IMR-90 (cell line): ENCODE measurements at regions not wholly inside any gene's neighbourhood (a gene's known extent, or its start where the extent isn't known, plus 50 kb on each side); places are given as distances from the start of the nearest gene placed in this dataset.

ENCODE experiments used
- ATAC-seq: fragments of 200-7000 bp; cut with Tn5 transposase; 2 replicates; pipeline ENCODE4 v1.9.1; 2020; ENCODE audit warnings: low read depth, mild to moderate bottlenecking, moderate library complexity
- BruUV-seq: library from RNA; stranded (reverse); fragments of 400-500 nt; replicated peaks from 2 replicates; lab custom pipeline; 2021; lab: Mats Ljungman, UMichigan
- CTCF ChIA-PET: fragments of 300-600 bp; formaldehyde crosslinking; extraction: SDS; loops from one replicate; lab custom pipeline; 2021; ENCODE audit warnings: antibody characterized with exemption; lab: Yijun Ruan, JAX
- POLR2A ChIA-PET: fragments of 300-600 bp; sonication (Branson Sonifier 250); formaldehyde crosslinking; loops from one replicate; lab custom pipeline; 2022; ENCODE audit warnings: antibody characterized with exemption; ENCODE audit not compliant: unreplicated experiment; lab: Charles Lee
- DNase-seq: peaks from one replicate; pipeline ENCODE4 v3.0.0; 2013
- H2AFZ ChIP-seq: replicated peaks from 2 replicates; pipeline ENCODE3; 2013; ENCODE audit warnings: low read length, mild to moderate bottlenecking; ENCODE audit not compliant: poor library complexity
- H2AK5ac ChIP-seq: 2 replicates; pipeline ENCODE4 v1.6.1; 2013; ENCODE audit warnings: low read depth, low read length, inconsistent platforms
- H2AK9ac ChIP-seq: replicated peaks from 2 replicates; pipeline ENCODE3; 2013; ENCODE audit warnings: mild to moderate bottlenecking, low read depth, low read length, moderate library complexity; ENCODE audit not compliant: poor library complexity
- H2BK120ac ChIP-seq: 2 replicates; pipeline ENCODE4 v1.6.1; 2013; ENCODE audit warnings: low read depth, low read length, inconsistent platforms
- H2BK15ac ChIP-seq: 3 replicates; pipeline ENCODE4 v1.6.1; 2013; ENCODE audit warnings: low read depth, low read length, inconsistent platforms
- H2BK20ac ChIP-seq: 2 replicates; pipeline ENCODE4 v1.6.1; 2013; ENCODE audit warnings: low read depth, mild to moderate bottlenecking, inconsistent platforms, low read length, moderate library complexity
- H2BK5ac ChIP-seq: 2 replicates; pipeline ENCODE4 v1.6.1; 2013; ENCODE audit warnings: mild to moderate bottlenecking, low read depth, low read length, inconsistent platforms; ENCODE audit not compliant: poor library complexity, severe bottlenecking
- H3K14ac ChIP-seq: replicated peaks from 2 replicates; pipeline ENCODE4 v1.6.1; 2013; ENCODE audit warnings: low read depth, low read length, inconsistent platforms
- H3K18ac ChIP-seq: 2 replicates; pipeline ENCODE4 v1.6.1; 2013; ENCODE audit warnings: low read depth, low read length, control low read depth
- H3K23ac ChIP-seq: 2 replicates; pipeline ENCODE4 v1.6.1; 2013; ENCODE audit warnings: low read depth, low read length, inconsistent platforms
- H3K27ac ChIP-seq: 2 replicates; pipeline ENCODE4 v1.5.1; 2013; ENCODE audit warnings: mild to moderate bottlenecking, control low read depth, low read length; ENCODE audit not compliant: insufficient read depth
- H3K27me3 ChIP-seq: 2 replicates; pipeline ENCODE4 v1.6.1; 2013; ENCODE audit warnings: low read length; ENCODE audit not compliant: control insufficient read depth, insufficient read depth
- H3K36me3 ChIP-seq: 2 replicates; pipeline ENCODE4 v1.6.1; 2013; ENCODE audit warnings: low read length, mixed read lengths; ENCODE audit not compliant: control insufficient read depth, insufficient read depth
- H3K4ac ChIP-seq: 2 replicates; pipeline ENCODE4 v1.6.1; 2013; ENCODE audit warnings: low read depth, low read length, inconsistent platforms
- H3K4me1 ChIP-seq: 2 replicates; pipeline ENCODE4 v1.6.1; 2013; ENCODE audit warnings: low read length, mixed read lengths; ENCODE audit not compliant: control insufficient read depth, insufficient read depth
- H3K4me2 ChIP-seq: 2 replicates; pipeline ENCODE4 v1.6.1; 2013; ENCODE audit warnings: low read depth, mild to moderate bottlenecking, control low read depth, low read length, moderate library complexity
- H3K4me3 ChIP-seq: 2 replicates; pipeline ENCODE4 v1.5.1; 2013; ENCODE audit warnings: low read depth, mild to moderate bottlenecking, control low read depth, low read length, moderate library complexity; ENCODE audit not compliant: insufficient read depth
- H3K56ac ChIP-seq: 2 replicates; pipeline ENCODE4 v1.6.1; 2013; ENCODE audit warnings: low read length, inconsistent platforms; ENCODE audit not compliant: insufficient read depth; ENCODE audit errors: extremely low read depth
- H3K79me1 ChIP-seq, 2 experiments: 2 replicates each; pipeline ENCODE4 v1.6.1; 2013; ENCODE audit warnings: low read length in 2 of 2, inconsistent platforms in 1 of 2, low read depth in 1 of 2
- H3K9ac ChIP-seq: 2 replicates; pipeline ENCODE4 v1.6.1; 2013; ENCODE audit warnings: low read depth, low read length, control low read depth
- H3K9me1 ChIP-seq: 2 replicates; pipeline ENCODE4 v1.6.1; 2013; ENCODE audit warnings: low read length, inconsistent platforms; ENCODE audit not compliant: insufficient read depth
- H3K9me3 ChIP-seq: 2 replicates; pipeline ENCODE4 v1.6.1; 2013; ENCODE audit warnings: low read length; ENCODE audit not compliant: control insufficient read depth, insufficient read depth
- H4K20me1 ChIP-seq: 2 replicates; pipeline ENCODE4 v1.6.1; 2013; ENCODE audit warnings: low read length, inconsistent platforms; ENCODE audit not compliant: insufficient read depth
- H4K5ac ChIP-seq: 2 replicates; pipeline ENCODE4 v1.6.1; 2013; ENCODE audit warnings: mild to moderate bottlenecking, low read depth, low read length, control low read depth
- H4K8ac ChIP-seq, 2 experiments: 2 replicates each; pipeline ENCODE4 v1.6.1; 2013; ENCODE audit warnings: low read depth in 2 of 2, low read length in 2 of 2, control low read depth in 1 of 2, inconsistent platforms in 1 of 2
- H4K91ac ChIP-seq: 2 replicates; pipeline ENCODE4 v1.6.1; 2013; ENCODE audit warnings: low read depth, low read length, inconsistent platforms; ENCODE audit not compliant: insufficient read depth
- MAFK ChIP-seq: IDR thresholded peaks from 2 replicates; pipeline ENCODE4 v1.6.1; 2012; ENCODE audit warnings: low read depth, low read length, improper control_type of control experiment
- MXI1 ChIP-seq: IDR thresholded peaks from 2 replicates; pipeline ENCODE4 v1.6.1; 2012; ENCODE audit warnings: low read depth, mild to moderate bottlenecking, low read length, moderate library complexity, borderline replicate concordance
- WGBS, 2 experiments: methylation state at CpG; one replicate each; pipeline versions ENCODE4 v1.1.5 to v1.1.7; 2013; ENCODE audit warnings: missing lambda C conversion rate in 2 of 2; ENCODE audit not compliant: insufficient read length in 1 of 2; ENCODE audit errors: extremely low coverage in 2 of 2; 5-methylcytosine and 5-hydroxymethylcytosine counted together
- dilution Hi-C: fragments of 300-500 bp; cut with HindIII; formaldehyde crosslinking; loops from one replicate; pipeline ENCODE4 v1.14.3; 2018; ENCODE audit warnings: low sequenced_read_pairs; ENCODE audit not compliant: unreplicated experiment
- in situ Hi-C: fragments of 300-500 bp; cut with MboI; formaldehyde crosslinking; loops from 3 replicates; pipeline ENCODE4 v1.14.3; 2019; ENCODE audit warnings: low sequenced_read_pairs, inconsistent platforms, mixed read lengths
- intact Hi-C: fragments of 100-400 bp; cut with micrococcal nuclease; formaldehyde crosslinking; loops from 2 replicates; pipeline ENCODE4 v1.10.0; 2022

DNA sequence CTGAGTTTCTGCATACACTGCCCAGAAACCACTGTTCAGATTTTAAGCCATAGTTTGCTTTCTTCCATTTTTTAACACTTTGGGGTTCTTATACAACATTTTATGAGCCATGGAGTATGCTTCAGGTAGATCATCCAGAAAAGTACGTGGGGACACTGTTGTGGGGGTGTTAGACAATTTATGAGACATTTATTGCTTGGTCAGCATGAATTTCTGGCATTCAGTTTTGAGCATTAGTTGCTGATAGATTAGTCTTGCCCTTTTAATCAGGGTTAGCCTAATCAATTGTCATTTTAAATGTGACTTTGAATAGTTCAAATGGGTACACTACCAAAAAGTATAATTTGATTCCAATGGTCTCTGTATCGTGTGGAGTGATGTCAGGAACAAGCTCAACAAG is 434.9 kb downstream of the GPM6A start:
- dilution Hi-C loops (no loop called here), in situ Hi-C loops (no loop called here), intact Hi-C loops (no loop called here)
- Histone ChIP-seq H2BK15ac (no peak overlapping the region), H2AK9ac (no peak overlapping the region), H3K9me1 (no peaks in the 10 kb centered on the region), H2AK5ac (no peak overlapping the region), H4K20me1 (no peaks in the 10 kb centered on the region), H3K4me3 (no peak overlapping the region), H3K56ac (no peak overlapping the region), H3K36me3 (no peaks in the 10 kb centered on the region), H3K4ac (no peak overlapping the region), H4K5ac (no peak overlapping the region), H4K8ac (no peak overlapping the region), H3K27ac (no peak overlapping the region), H2BK20ac (no peak overlapping the region), H3K9me3 (no peaks in the 10 kb centered on the region), H2AFZ (no peak overlapping the region), H3K79me1 (no peaks in the 10 kb centered on the region), H2BK5ac (no peak overlapping the region), H3K18ac (no peak overlapping the region), H3K4me1 (no peaks in the 10 kb centered on the region), H3K23ac (no peak overlapping the region), H3K4me2 (no peak overlapping the region), H3K14ac (no peak overlapping the region), H3K9ac (no peak overlapping the region), H2BK120ac (no peak overlapping the region), H3K27me3 (no peaks in the 10 kb centered on the region), H4K91ac (no peak overlapping the region)
- DNase-seq = no peak
- no peak for ATAC-seq
- WGBS, 2 experiments = no CpG with 5 or more reads among the region's 2 CpGs
- ChIA-PET CTCF (interaction anchor here (0.6 kb wide), 1 partner anchor 36 kb away, joined by 3 read pairs; no protein-coding TSS in a partner anchor), POLR2A (no interaction called here)
- BruUV-seq = no TSS peak
- TF ChIP-seq MAFK = peak; percentile 88
- TF ChIP-seq MXI1 = no peak
